Stimulated activated CD8-positive, alpha-beta memory T cell treated with anti-CD3 and anti-CD28 coated beads, Interleukin-15, amount 100 ng/mL, for 1 hour (primary cell): ENCODE measurements at regions not wholly inside any gene's neighbourhood (a gene's known extent, or its start where the extent isn't known, plus 50 kb on each side); places are given as distances from the start of the nearest gene placed in this dataset.

Source experiments
- DNase-seq: peaks from one replicate; pipeline ENCODE4 v3.0.0-alpha.2; 2020; ENCODE audit warnings: low read depth

- DNase-seq, result no peak
Measured at GRCh38 chr2:220931491-220931890, 640.6 kb downstream of the EPHA4 start.

GRCh38 chr2:220932041-220932440 is 640.1 kb downstream of the EPHA4 start:
- DNase-seq, result no peak

- no peak for DNase-seq
Measured at GRCh38 chr2:220935789-220936321, 636.2 kb downstream of the EPHA4 start.

DNA sequence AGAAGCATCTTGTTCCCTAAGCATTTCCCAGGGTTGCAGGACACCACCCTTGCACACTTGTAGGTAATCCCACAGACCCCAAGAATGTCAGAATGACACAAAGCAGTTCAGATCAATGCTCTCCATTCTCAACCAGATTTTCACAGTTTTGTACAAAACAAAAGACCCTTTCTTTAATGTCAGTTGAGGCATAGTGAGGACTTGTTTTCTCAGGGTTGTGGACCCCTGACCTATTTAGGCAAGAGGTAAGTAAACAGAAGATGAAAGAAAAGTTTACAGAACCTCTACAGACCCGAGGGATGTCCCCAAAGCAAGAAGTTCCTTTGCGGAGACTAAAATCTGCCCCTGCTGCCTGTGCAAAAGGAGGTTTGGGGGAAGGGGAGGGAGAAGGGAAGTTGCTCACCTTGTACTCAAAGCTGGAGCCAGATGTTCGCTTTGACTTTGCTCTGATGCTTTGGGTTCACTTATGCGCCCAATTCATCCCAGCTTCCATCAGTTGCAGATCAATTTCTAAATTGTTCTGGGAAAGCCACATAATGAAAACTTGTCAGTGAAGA is 635.4 kb downstream of the EPHA4 start:
- DNase-seq, result no peak

DNA sequence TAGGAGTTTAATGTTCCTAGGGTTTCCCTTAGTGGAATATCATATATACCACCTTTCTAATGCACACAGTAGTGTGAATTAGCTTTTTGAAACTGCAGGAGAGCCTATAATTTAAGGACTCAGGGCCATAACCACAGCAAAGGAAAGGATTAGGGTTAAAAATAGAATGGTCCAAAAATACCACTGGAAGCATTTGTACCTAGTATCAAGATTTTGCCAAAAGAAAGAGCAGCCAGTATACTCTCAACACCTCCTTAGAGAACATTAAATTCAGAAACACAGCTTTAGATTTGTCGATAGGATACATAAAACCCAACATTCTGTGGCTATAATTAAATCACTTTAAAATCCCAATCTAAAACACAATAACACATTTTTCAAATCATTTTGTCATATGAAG is 634.9 kb downstream of the EPHA4 start:
- no peak for DNase-seq

DNA sequence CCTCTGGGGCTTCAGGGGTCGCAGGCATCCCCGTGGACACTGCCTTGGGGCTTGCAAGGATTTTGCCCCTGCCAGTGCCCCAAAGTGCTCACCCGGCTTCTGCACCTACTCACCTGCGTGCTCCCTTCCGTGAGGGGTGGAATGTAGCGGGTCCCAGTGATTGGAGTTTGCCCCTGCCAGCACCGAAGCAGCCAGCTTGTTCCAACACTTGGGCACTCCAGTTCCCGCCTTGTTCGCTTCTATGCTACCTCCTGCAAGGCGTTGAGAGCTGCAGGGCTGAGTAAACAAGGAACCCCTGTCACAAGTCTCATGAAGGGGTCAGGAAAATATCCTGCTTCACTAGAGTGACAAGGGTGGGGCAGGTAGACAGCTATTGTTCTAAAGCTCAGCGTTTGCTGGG is 631.5 kb downstream of the EPHA4 start:
- DNase-seq, result no peak

GRCh38 chr2:220941683-220942082 is 630.4 kb downstream of the EPHA4 start:
- DNase-seq, result no peak

DNA sequence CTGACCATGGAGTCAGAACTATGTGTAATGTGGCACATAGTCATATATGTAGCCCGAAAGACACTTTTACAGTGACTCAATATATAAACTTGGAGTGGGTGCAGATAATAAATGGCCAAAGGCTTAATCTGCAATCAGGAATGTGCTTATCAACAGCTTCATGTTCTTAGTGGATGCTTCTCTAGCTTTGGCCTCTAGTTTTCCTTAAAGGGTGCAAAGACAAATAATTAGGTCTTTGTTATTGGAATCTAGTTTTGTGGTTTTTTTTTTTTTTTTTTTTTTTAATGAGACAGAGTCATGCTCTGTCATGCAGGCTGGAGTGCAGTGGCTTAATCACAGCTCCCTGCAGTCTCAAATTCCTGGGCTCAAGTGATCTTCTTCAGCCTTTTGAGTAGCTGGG is 625.6 kb downstream of the EPHA4 start:
- DNase-seq, result no peak

- DNase-seq, result no peak
Measured at GRCh38 chr2:220948579-220948978, 623.5 kb downstream of the EPHA4 start.

DNA sequence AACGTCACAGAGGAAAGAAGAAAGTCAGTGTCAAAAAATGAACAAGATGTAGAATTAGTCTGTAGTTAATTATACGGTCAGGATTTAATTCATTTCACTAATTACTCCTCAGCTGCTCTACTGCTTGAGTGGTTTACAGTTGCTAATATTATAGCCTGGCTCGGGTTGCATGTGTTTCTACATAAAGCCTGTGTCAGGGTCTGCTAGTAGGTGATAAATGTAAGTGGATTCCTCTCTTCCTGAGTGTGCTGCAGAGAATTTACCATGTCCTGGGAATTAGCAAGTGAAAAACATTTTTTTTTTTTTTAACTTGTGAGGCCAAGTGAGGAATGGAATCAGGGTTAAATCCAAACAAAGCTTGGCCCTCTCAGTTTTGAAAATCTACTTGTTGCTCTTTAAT is 622.6 kb downstream of the EPHA4 start:
- no peak for DNase-seq

GRCh38 chr2:220955776-220956175 is 616.3 kb downstream of the EPHA4 start:
- DNase-seq, result no peak

DNA sequence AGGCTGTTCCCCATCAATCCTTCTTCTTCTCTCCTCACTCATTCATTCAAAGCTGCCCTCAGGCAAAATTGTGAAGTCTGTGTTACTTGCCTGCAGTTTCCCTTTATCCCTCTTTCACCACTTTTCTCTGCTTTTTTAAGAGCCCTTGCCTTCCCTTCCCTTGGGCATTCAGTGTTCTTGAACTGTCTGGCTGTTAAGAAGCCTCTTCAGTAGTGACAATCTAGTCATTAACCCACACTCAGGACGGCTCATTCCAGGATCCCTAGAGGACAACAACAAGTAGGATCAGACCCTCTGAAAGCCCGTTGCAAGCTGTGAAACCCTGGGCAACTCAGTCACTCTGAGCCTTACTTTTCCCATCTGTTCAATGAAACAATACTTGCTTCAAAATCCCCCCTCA is 615.7 kb downstream of the EPHA4 start:
- DNase-seq, result no peak

- no peak for DNase-seq
Measured at GRCh38 chr2:220959391-220959802, 612.7 kb downstream of the EPHA4 start.

GRCh38 chr2:220961143-220961860 is 610.8 kb downstream of the EPHA4 start:
- DNase-seq, result no peak

- DNase-seq, result no peak
Measured at GRCh38 chr2:220962556-220962955, 609.5 kb downstream of the EPHA4 start.

- DNase-seq, result no peak
Measured at GRCh38 chr2:220963076-220963475, 609.0 kb downstream of the EPHA4 start.

- DNase-seq, result no peak
Measured at GRCh38 chr2:220963930-220964329, 608.2 kb downstream of the EPHA4 start.

GRCh38 chr2:220966636-220967035 is 605.5 kb downstream of the EPHA4 start:
- DNase-seq, result no peak

DNA sequence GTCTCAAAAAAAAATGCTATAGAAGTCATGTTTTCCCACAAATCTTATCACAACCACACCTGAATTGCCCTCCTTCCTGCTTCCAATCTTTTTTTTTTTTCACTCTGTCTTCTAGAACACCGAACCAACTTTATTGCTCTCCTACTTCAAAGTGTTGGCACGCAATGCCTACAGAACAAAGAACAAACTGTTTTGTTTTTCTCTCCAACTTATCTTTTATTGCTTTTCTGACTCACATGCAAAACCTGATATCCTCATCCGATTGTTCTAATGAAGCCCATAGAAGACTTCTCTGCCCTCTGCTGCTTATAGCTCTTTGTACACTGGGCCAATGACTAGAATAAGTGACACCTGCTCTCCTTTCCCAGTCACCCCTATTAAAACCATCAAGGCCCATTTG is 602.8 kb downstream of the EPHA4 start:
- no peak for DNase-seq

DNA sequence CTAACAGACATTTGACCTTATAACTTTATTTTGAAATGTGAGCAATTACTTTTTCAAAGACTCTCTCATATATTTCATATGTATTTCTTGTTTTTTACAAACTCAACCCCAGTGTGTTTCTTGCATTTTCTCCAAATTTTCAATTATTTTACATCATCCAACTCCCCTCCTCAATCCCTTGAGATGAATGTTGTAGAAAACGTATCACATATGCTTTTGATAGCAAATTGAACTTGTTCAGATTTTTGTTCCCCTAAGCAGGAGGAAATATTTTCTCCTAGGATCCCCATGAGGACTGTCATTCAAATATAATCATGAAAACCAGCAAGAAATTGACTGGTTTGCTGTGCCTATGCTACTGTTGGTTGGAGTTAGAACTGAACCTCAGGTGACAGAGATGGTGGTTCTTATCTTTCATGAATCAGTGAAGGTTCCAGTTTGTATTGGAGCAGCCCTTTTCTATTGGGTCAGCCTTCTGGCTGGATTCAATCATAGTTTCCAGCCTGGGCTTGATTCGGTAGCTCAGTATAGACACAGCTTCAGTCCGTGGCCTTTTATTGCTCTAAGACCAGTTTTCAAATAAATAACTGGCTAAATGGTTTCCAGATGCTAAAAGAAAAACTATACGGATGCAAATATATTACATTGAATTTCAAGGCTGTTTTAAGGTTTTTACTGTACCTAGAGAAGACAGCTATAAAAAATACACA is 591.0 kb downstream of the EPHA4 start:
- no peak for DNase-seq

- DNase-seq, result no peak
Measured at GRCh38 chr2:220981926-220982325, 590.2 kb downstream of the EPHA4 start.

GRCh38 chr2:220985561-220985960 is 586.5 kb downstream of the EPHA4 start:
- no peak for DNase-seq

DNA sequence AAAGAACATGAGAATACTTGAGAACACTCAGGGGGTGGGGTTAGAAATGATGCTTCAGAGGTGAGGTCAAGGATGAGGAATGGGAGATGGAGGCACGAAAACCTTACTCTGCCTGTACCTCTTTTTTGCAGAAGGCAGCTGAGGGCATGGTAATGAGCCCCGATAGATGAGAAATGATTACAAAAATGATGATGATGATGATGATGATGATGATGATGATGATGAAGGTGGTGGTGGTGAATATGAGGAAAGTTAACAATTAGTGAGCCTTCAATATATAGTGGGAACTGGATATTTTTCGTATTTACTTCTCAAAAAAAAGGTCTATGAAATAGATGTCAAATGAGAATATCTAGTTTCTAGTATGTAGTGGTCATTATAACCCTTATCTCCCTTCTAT is 584.3 kb downstream of the EPHA4 start:
- no peak for DNase-seq
